Gastroesophageal sphincter (tissue), 3 donors: ENCODE measurements at regions not wholly inside any gene's neighbourhood (a gene's known extent, or its start where the extent isn't known, plus 50 kb on each side); places are given as distances from the start of the nearest gene placed in this dataset.

Source experiments
- CTCF ChIP-seq, 4 experiments: fragments of 200-600 bp in 2 of 4; fragments of 450-650 bp in 2 of 4; sonication (generic) in 1 of 4; IDR thresholded peaks; one replicate each; pipeline ENCODE4 v1.5.1; 2017 to 2019; ENCODE audit warnings: antibody characterized with exemption in 4 of 4, mild to moderate bottlenecking in 2 of 4, moderate library complexity in 2 of 4
- EP300 ChIP-seq: sonication (generic); formaldehyde crosslinking; IDR thresholded peaks from one replicate; pipeline ENCODE4 v1.6.1; 2017; ENCODE audit warnings: antibody characterized with exemption, mild to moderate bottlenecking
- POLR2A ChIP-seq, 2 donors: fragments of 450-650 bp; IDR thresholded peaks; one replicate each; pipeline ENCODE4 v1.6.1; 2017; ENCODE audit warnings: antibody characterized with exemption in 2 of 2, mild to moderate bottlenecking in 2 of 2, moderate library complexity in 1 of 2
- POLR2AphosphoS5 ChIP-seq: sonication (generic); formaldehyde crosslinking; IDR thresholded peaks from one replicate; pipeline ENCODE4 v1.6.1; 2017; ENCODE audit warnings: antibody characterized with exemption

- no peak for TF ChIP-seq POLR2A (IDR thresholded peaks at IDR 0.05)
- TF ChIP-seq POLR2AphosphoS5 = no peak
- TF ChIP-seq EP300 = no peak
- TF ChIP-seq CTCF (IDR thresholded peaks at IDR 0.05) = no peak
Observed at GRCh38 chr16:65815707-65816106, 550.8 kb upstream of the CDH5 start.
